ENCODE measurements at regions not wholly inside any gene's neighbourhood (a gene's known extent, or its start where the extent isn't known, plus 50 kb on each side); places are given as distances from the start of the nearest gene placed in this dataset.
"Not testable (repeated sequence)": the region's sequence is repeated elsewhere in the genome, so short reads cannot be mapped to it uniquely, and the experiment has no call there.

DNA sequence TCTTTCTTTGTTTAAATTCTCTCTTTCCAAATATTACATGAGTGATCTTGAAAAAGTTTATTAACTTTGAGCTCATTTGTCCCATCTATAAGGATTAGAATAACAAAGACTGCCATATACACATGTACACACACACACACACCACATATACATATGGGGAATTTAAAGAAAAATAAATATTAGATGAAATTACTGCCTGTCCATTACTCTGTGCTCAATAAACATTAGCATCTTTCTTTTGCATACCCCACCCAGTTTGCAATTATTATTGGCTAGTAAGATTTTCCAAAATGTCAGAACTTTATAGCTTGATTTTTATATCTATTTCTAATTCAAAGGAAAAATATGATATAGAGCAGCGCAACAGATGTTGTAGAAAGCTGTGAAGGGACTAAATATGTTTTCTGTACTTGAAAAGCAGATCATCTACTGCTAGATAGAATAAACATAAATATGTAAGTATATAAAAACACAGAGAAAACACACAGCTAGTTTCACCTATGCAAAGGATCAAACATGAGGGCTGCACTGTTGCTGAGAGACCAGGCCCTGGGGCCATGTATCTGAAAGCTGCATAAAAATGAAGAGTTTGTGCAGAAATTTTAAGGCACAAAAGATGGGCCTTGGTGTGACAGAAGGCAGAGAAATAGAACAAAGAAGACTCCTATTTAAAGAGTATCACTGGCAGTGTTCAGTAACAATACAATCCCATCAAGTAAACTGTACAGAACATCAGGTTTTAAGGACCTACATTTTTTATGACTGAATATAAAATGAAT lies 114.2 kb upstream of the NECTIN3 start:
- in situ Hi-C loops (cut with HindIII; ENCODE audit: low sequenced_read_pairs): no loop called here

DNA sequence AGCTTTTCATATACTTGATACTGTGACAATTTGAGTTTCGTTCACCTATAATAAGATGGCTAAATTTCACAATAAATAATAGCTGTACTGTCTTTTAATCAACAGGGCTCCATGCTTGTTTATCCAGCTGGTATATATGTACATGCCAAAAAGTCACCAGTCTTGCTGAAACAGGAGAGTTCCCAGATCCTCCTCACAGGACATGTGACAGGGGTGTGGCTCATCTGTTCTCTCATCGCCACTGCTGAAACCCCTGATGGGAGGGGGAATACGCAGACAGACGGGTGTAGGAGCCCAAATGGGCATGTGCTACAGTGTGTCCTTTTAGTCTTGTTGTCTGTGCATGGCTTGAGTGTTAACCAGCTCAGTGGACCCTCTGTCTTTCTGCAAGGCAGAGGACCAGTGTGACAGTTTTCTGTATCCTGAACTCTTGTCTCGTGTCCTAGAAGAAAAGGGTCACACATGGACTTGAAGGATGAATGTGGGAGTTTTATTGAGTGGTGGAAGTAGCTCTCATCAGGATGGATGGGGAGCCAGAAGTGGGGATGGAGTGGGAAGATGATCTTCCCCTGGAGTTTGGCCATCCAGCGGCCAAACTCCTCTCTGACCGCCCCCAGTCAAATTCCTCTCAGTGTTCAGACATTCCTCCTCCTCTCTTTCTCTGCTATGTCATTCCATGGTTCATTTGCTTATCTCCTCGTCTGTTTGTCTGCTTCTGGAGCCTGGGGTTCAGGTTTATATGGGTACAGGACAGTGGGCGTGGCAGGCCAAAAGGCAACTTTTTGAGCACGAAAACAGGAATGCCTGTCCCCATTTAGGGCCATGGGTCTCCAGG lies 113.1 kb upstream of the NECTIN3 start:
- in situ Hi-C loops (cut with HindIII; ENCODE audit: low sequenced_read_pairs): no loop called here

DNA sequence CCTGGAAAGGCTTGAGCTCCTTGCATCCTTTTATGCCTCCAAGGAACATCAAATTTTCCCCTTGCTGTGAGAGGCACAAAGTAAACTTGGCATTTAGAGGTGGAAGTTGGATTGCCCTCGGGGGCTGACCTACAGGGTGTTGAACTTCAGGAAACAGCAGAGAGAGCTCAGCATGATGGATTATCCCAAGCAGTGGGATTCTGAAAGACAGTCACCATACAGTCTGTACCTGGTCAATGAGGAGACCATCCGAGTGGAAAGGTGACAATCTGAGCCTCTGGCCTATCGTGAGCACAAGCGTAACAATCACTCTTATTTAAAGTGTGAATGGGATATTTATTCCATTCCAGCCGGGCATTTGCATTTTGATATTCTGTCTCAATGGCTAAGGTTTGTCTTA lies 105.6 kb upstream of the NECTIN3 start:
- in situ Hi-C loops (cut with HindIII; ENCODE audit: low sequenced_read_pairs): no loop called here

DNA sequence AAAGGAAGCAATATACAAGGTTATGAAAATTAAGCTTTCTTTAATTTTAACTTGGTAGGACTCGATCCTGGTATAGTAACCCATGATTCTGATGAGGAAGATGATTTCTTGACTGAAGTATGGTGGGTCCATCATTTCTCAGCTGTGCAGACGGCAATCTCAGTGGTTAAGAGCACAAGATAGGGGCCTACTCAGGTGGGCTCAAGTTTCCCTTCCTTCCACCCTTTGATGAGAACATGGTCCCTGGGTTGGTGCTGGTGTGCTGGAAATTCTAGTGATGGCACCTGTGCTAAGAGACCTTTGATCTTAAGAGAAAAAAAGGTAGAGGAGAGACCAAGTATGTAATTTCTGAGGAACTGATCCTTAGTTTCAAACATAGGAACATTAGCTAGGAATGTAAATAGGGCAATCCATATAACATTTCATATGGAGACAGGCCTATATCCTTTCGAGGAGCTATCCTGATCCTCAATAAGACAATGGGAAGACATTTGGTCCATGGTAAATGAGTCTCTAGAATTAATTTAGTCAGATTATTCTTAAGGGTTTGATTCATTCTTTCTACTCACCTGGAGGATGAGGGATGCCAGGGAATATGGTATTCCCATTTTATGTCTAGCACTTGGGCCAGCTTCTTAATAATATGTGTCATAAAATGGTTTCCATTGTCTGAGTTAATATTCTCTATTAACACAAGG lies 104.5 kb upstream of the NECTIN3 start:
- in situ Hi-C loops (cut with HindIII; ENCODE audit: low sequenced_read_pairs): no loop called here

DNA sequence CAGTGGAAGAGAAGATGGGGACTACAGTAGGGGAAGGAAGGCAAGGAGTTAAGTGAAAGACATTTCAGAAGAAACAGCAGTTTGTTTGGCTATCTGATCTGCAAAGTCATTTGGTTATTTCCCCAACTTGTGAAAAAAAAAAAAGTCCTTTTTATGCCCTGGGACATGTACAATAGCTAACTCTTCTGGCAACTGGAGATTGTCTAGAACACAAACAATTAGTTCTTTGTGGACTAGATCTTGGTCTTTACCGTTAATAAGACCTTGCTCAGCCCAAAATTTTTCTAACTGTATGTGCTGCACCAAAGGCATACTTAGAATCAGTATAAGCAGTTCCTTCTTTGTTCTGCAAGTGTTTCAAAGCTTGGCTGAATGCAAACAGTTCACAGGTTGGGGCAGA lies 103.5 kb upstream of the NECTIN3 start:
- in situ Hi-C loops (cut with HindIII; ENCODE audit: low sequenced_read_pairs): no loop called here

DNA sequence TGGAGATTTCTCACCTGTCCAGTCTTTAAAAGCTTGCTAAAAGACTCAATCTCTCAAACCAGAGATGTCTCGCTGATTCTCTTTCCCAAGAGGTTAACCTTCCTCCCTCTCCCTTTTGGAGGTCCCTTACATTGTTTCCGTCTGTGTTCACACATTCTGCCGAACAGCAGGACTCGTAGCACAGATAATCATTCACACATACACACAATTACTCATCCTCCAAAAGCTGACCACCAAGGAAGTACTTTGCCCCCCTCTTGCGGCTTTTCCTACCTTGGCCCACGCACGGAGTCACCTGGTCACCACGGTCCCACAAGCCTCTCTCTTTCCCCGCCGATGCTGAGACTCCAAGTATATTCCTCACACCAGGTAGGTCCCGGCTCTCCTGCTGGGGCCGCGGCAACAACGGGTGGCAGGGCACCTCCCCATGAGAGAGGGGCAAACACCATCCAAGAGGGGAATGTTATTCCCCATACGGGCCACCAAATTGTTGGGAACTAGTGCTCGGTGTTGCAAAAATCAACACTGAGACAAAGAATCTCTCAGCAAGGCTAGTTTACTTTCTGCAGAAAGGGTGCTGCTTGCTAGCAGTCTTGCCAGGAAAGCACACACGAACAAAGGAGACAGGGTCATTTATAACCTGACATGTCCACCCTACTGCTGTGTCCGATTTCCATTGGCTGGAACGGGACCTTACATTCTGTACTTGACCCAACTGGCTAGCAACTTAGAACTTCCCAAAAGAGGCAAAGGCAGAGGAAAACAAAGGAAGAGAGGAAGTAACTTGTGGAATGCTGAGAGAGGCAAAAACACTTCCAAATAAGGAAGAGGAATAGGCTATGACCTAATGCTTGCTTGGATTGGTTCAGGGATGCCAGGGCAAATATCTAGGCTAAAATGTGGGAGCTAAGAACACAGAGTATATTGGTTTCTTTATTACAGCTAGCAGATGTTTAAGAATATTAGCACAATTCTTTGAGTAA lies 102.1 kb upstream of the NECTIN3 start:
- in situ Hi-C loops (cut with HindIII; ENCODE audit: low sequenced_read_pairs): no loop called here

DNA sequence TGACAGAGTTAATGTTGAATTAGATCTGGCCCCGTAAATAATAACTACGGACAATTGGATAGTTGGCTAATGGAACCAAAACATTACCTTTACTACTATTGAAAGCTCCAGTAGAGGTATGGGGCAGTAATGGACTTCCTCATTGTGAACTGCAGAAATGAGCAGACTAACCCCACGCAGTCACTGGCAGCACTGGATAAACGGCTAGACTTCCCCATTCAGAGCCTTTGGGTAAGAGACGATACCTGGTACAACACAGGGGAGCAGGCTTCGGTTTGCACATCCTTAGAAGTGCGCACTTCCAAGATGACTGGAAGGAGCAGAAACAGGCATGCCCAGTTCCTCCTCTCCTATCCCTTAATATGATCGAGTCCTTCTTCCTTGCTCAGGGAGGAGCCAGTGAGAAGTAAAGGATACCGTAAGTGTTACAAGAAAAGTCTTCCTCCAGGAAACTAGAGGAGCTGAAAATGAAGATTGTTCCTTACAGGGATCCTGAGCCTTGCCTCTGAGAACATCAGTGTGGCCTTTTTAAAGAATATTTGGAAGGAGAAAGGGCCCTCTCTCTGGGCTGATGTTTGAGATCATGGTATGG lies 100.5 kb upstream of the NECTIN3 start:
- in situ Hi-C loops (cut with HindIII; ENCODE audit: low sequenced_read_pairs): no loop called here

DNA sequence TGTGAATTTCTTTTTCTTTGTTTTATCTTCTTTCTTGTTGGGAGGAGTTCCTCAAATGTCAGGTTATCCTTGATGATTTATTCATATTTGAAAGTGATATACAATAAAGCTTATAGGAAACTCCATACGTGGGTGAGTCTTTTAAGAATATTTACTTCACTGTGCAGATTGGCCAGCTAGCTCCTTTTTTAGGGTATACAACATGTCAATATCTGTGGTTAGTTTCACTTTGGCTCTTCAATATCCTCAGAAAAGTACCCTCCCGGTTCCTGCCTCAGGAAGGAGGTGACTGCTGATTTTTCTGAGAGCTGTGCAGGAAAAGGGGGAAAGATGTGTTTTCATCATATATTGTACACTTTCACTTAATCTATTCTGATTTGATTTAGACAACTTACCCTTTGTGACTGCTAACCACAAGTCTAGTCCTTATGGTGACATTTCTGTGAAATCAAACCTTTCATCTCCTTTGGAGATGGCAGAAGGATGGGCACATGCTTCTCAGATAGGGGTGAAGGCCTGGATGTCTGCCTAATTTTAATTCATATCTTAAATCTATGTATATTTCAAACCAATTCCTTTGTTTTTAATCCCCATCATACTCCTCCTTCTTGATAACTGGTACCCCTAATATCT lies 98.2 kb upstream of the NECTIN3 start:
- in situ Hi-C loops (cut with HindIII; ENCODE audit: low sequenced_read_pairs): no loop called here

DNA sequence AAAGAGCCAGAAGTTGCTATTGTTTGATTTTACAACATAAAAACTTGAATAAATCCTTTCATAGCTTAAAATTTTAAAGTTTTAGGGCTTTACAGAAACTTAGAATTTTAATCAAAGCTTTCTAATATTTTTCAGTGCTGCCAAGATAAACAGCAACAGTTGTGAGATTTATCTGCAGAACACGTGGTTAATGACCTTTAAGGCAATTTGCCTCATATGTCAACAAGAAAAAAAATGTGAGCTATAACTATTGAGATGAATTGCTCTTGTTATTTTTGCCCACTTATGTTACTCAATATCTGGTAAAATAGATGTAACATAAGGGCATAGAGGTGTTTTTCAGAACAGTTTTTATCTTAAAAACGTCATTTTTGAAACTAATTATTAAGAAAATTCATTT lies 96.7 kb upstream of the NECTIN3 start:
- in situ Hi-C loops (cut with HindIII; ENCODE audit: low sequenced_read_pairs): no loop called here

DNA sequence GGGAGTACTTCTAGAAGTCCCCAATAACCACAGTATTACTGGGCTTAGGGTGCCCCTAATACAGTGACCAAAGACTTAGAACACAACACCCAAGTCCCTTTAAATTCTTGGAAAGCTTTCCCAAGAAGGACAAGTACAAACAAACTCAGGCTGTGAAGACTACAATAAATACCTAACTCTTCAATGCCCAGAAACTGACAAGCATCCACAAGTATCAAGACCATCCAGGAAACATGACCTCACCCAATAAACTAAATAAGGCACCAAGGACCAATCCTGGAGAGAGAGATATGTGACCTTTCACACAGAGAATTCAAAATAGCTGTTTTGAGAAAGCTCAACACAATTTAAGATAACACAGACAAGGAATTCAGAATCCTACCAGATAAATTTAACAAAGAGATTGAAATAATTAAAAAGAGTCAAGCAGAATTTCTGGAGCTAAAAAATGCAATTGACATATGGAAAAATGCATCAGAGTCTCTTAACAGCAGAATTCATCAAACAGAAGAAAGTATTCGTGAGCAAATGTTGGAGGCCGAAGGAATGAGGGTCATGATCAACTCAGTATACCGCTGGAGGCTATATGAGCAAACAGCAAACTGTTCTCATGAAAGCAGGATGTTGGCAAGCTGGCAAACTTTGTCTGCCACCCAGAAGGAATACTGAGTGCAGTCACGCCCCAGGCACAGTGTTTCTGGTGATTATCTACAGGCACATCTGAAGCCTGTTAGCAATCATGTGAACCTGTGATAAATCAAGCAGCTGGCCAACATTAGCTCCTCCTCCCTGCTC lies 87.0 kb upstream of the NECTIN3 start:
- in situ Hi-C loops (cut with HindIII; ENCODE audit: low sequenced_read_pairs): no loop called here

DNA sequence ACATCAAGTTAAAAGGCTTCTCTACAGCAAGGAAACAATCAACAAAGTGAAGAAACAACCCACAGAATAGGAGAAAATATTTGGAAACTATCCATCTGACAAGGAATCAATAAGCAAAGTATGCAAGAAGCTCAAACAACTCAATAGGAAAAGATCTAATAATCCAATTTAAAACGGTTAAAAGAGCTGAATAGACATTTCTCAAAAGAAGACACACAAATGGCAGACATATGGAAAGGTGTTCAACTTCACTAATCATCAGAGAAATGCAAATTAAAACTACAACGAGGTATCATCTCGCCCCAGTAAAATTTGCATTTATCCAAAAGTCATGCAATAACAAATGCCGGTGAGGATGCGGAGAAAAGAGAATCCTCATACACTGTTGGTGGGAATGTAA lies 82.2 kb upstream of the NECTIN3 start:
- in situ Hi-C loops (cut with HindIII; ENCODE audit: low sequenced_read_pairs): no loop called here

DNA sequence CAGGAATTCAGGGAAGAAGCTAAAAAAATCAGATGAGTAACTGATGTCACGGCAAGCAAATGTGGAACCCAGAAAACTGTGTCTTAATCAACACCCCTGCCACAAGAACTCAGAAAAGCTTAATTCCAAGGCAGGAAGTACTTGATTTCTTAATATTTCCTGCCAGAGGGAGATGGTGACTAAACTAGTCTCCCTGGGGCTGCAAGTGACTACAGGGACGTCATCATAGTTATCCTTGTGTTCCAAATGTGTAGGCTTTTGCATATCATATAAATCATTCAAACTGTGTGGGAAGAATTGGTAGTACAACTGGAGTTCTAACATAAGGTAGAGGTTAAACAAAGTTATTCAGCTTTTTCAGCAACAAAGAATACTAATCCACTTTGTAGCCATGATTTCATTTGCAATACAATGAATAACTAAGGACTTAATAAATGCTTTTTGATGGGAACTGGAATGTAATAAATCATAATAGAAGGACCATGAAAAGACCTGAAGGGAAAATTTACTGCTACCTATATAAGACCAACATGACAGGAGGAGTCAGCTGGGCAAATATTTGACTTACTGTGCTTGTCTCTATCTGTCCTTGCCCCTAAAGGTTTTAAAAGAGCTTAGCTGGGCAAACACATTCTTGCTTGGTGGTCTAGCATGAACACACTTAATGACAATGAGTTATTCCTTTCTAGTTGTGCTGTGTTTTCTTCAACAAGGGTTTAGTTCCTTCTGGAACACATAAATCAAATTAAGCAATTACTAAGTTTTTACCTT lies 76.0 kb upstream of the NECTIN3 start:
- in situ Hi-C loops (cut with HindIII; ENCODE audit: low sequenced_read_pairs): no loop called here

DNA sequence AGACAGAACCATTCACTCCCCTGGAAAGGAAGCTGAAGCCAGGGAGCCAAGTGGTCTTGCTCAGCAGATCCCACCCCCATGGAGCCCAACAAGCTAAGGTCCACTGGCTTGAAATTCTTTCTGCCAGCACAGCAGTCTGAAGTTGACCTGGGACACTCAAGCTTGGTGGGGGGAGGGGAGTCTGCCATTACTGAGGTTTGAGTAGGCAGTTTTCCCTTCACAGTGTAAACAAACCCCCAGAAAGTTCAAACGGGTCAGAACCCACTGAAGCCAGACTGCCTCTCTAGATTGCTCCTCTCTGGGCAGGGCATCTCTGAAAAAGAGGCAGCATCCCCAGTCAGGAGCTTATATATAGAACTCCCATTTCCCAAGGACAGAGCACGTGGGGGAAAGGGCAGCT lies 72.8 kb upstream of the NECTIN3 start:
- in situ Hi-C loops (cut with HindIII; ENCODE audit: low sequenced_read_pairs): not testable (repeated sequence)

DNA sequence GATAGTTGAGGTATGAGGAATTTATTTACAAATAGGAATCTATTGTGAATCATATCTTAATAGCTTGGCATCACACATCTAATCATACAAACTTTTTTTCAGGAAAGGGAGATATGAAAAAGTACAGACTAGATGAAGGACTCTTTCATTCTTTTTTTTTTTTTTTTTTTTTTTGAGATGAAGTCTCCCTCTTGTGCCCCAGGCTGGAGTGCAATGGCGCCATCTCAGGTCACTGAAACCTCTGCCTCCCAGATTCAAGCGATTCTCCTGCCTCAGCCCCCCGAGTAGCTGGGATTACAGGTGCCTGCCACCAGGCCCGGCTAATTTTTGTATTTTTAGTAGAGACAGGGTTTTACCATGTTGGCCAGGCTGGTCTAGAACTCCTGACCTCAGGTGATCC lies 65.1 kb upstream of the NECTIN3 start:
- in situ Hi-C loops (cut with HindIII; ENCODE audit: low sequenced_read_pairs): not testable (repeated sequence)

DNA sequence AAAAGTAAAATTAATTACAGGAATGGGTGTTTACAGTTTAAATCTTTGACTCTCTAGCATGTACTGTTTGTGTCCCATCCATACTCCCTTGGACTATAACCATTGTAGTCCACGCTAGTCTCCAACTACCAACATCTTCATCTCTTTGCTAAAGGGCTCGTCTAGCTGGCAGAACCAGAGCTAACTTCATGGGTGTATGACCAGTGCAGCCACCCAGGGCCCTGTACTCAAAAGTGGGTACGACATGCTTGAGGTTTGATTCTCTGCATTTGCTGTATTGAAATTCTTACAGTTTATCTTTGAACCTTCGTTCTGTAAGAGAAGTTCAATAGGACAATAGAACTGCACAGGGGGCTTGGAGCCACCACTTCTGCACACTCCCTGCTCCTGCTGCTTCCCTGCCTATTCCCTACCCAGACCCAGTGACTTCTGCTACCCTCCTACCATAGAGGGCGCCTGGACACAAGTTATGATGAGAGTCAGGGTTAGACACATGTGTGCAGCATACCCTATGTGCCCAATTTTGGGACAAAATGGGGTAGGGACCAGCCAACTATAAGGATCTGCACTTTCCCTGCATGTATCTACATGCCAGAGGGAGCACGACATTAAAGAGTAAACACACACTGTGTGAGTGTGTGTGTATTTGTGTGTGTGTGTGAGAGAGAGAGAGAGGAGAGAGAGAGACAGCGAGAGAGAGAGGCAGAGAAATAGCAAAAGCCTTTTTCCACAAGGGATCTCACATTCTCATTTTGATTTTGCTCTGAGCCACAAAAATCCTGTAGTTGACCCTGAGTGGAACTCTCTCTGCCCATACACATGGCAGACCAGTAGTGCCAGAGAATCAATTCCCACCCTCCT lies 59.0 kb upstream of the NECTIN3 start:
- in situ Hi-C loops (cut with HindIII; ENCODE audit: low sequenced_read_pairs): no loop called here
